Thoracic aorta (tissue), 2 donors: ENCODE measurements at regions not wholly inside any gene's neighbourhood (a gene's known extent, or its start where the extent isn't known, plus 50 kb on each side); places are given as distances from the start of the nearest gene placed in this dataset.

Source experiments
- ATAC-seq: fragments of 150-250 bp; one replicate; pipeline ENCODE4 v1.8.0; 2017; ENCODE audit warnings: low read depth; ENCODE audit not compliant: insufficient number of reproducible peaks, low FRiP score
- DNase-seq: peaks from one replicate; pipeline ENCODE4 v3.0.0-alpha.2; 2020; ENCODE audit warnings: low spot score
- H3K27ac ChIP-seq, 2 donors: fragments of 200-600 bp; sonication (generic); 1 replicate in 1 of 2; 2 replicates in 1 of 2; pipeline ENCODE4 v1.5.1; 2016; ENCODE audit warnings: mild to moderate bottlenecking in 2 of 2, moderate library complexity in 2 of 2
- H3K27me3 ChIP-seq: fragments of 200-600 bp; sonication (generic); replicated peaks from 2 replicates; pipeline ENCODE4 v1.6.0; 2016; ENCODE audit warnings: mild to moderate bottlenecking; ENCODE audit not compliant: insufficient read depth
- H3K36me3 ChIP-seq: fragments of 200-600 bp; sonication (generic); one replicate; pipeline ENCODE4 v1.5.1; 2016
- H3K4me1 ChIP-seq, 2 donors: fragments of 200-600 bp; sonication (generic); 1 replicate in 1 of 2; 2 replicates in 1 of 2; pipeline versions ENCODE4 v1.5.1 to v1.6.0; 2016; ENCODE audit warnings: low read depth in 2 of 2, mild to moderate bottlenecking in 1 of 2; ENCODE audit not compliant: control insufficient read depth in 1 of 2
- H3K4me3 ChIP-seq: fragments of 200-600 bp; sonication (generic); 2 replicates; pipeline ENCODE4 v1.5.1; 2016; ENCODE audit warnings: mild to moderate bottlenecking
- H3K9me3 ChIP-seq: fragments of 200-600 bp; sonication (generic); 2 replicates; pipeline ENCODE4 v1.5.1; 2016
- CTCF ChIP-seq: fragments of 200-600 bp; sonication (generic); IDR thresholded peaks from one replicate; pipeline ENCODE4 v1.5.1; 2019; ENCODE audit warnings: antibody characterized with exemption

- no peak for TF ChIP-seq CTCF
- Histone ChIP-seq H3K4me3 (no peak overlapping the region), H3K4me1 (no peaks in the 10 kb centered on the region), H3K27me3 (no peaks in the 10 kb centered on the region), H3K36me3 (no peaks in the 10 kb centered on the region), H3K9me3 (no peaks in the 10 kb centered on the region), H3K27ac (no peak overlapping the region)
- ATAC-seq (no peak), DNase-seq (no peak)
Observed at GRCh38 chrX:63993936-63994335, 208.9 kb upstream of the ARHGEF9 start.

GRCh38 chrX:63985906-63986305 is 200.9 kb upstream of the ARHGEF9 start:
- ATAC-seq (no peak), DNase-seq (no peak)
- H3K27ac ChIP-seq, result no peak overlapping the region
- no peaks in the 10 kb centered on the region for H3K4me1 ChIP-seq
- no peak for TF ChIP-seq CTCF
- H3K4me3 ChIP-seq, result no peak overlapping the region
- H3K27me3 ChIP-seq, result no peaks in the 10 kb centered on the region
- H3K36me3 ChIP-seq, result no peaks in the 10 kb centered on the region
- no peaks in the 10 kb centered on the region for H3K9me3 ChIP-seq

GRCh38 chrX:63979480-63979879 is 194.5 kb upstream of the ARHGEF9 start:
- H3K27me3 ChIP-seq, result no peaks in the 10 kb centered on the region
- no peak overlapping the region for H3K27ac ChIP-seq
- DNase-seq, result no peak
- H3K36me3 ChIP-seq, result no peaks in the 10 kb centered on the region
- H3K9me3 ChIP-seq, result no peaks in the 10 kb centered on the region
- TF ChIP-seq CTCF, result no peak
- H3K4me1 ChIP-seq, result no peaks in the 10 kb centered on the region
- H3K4me3 ChIP-seq, result no peak overlapping the region
- no peak for ATAC-seq

GRCh38 chrX:63967551-63967950 is 182.5 kb upstream of the ARHGEF9 start:
- no peaks in the 10 kb centered on the region for H3K36me3 ChIP-seq
- H3K27me3 ChIP-seq, result no peaks in the 10 kb centered on the region
- H3K4me3 ChIP-seq, result no peak overlapping the region
- TF ChIP-seq CTCF, result no peak
- H3K4me1 ChIP-seq, result no peaks in the 10 kb centered on the region
- ATAC-seq, result no peak
- H3K9me3 ChIP-seq, result no peaks in the 10 kb centered on the region
- DNase-seq, result no peak
- no peak overlapping the region for H3K27ac ChIP-seq

DNA sequence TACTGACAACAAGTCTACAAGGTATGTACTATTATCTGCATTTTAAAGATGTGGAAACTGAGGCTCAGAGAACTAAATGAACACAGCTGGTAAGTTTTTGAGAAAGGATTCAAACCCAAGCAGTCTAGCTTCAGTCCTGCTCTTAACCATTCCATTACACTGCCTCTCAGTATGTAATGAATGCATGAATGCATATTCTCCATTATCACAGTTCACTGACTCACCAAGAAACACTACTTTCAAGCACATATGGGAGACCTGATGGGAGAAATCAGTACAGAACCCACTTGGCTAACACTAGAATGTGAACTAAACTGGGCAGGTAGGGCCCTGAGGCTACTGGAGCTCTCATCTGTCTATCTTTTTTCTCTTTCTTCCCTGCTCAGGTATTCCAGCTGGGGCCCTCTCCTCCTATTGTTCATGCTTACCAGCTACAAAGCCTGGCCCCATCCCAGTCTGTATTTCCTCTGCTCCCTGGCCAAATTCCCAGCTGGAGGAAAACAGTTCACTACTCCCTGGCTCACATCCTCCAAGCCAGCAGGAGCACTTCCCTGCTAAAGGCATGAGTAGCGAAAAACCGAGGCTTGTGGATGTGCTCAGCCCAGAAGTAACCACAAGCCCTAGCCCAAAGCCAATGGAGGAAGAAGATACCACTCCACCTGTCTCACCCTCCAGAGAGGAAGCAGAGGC is 178.2 kb upstream of the ARHGEF9 start:
- Histone ChIP-seq H3K4me3 (no peak overlapping the region), H3K27ac (no peak overlapping the region), H3K36me3 (no peaks in the 10 kb centered on the region), H3K4me1 (no peaks in the 10 kb centered on the region), H3K27me3 (no peaks in the 10 kb centered on the region), H3K9me3 (no peaks in the 10 kb centered on the region)
- no peak for TF ChIP-seq CTCF
- no peak for ATAC-seq
- DNase-seq, result no peak
